H1 (cell line): ENCODE measurements at regions not wholly inside any gene's neighbourhood (a gene's known extent, or its start where the extent isn't known, plus 50 kb on each side); places are given as distances from the start of the nearest gene placed in this dataset.
A peak's percentile ranks its signal among the peaks of the same experiment; 100 is the strongest.

Experiments used
- CTCF ChIA-PET: fragments of 300-600 bp; sonication (Branson Sonifier 250); formaldehyde crosslinking; loops from one replicate; lab custom pipeline; 2021; ENCODE audit not compliant: partially characterized antibody; lab: Charles Lee
- POLR2A ChIA-PET: fragments of 300-600 bp; sonication (Branson Sonifier 250); formaldehyde crosslinking; loops from one replicate; lab custom pipeline; 2021; ENCODE audit warnings: inconsistent platforms; ENCODE audit not compliant: partially characterized antibody; lab: Charles Lee
- DNase-seq, 2 experiments: peaks; one replicate each; pipeline versions ENCODE4 v3.0.0 to v3.0.0-alpha.2; 2010 to 2022; ENCODE audit warnings: low spot score in 2 of 2, low read depth in 1 of 2, mixed read lengths in 1 of 2
- FAIRE-seq: peaks from 2 replicates; lab custom pipeline; 2011; peaks lifted over from hg19 to GRCh38; lab: Jason Lieb, UNC
- H2AFZ ChIP-seq: 2 replicates; pipeline ENCODE4 v1.8.1; 2012; ENCODE audit warnings: low read length, inconsistent platforms
- H2AK5ac ChIP-seq: 2 replicates; pipeline ENCODE4 v1.6.1; 2013; ENCODE audit warnings: low read depth, low read length
- H2BK120ac ChIP-seq: replicated peaks from 2 replicates; pipeline ENCODE3; 2013; ENCODE audit warnings: low read depth, low read length, inconsistent platforms
- H2BK12ac ChIP-seq: 2 replicates; pipeline ENCODE4 v1.6.1; 2013; ENCODE audit warnings: low read depth, low read length
- H2BK15ac ChIP-seq: 2 replicates; pipeline ENCODE4 v1.6.1; 2013; ENCODE audit warnings: low read length
- H2BK20ac ChIP-seq: 2 replicates; pipeline ENCODE4 v1.6.1; 2013; ENCODE audit warnings: low read length
- H2BK5ac ChIP-seq: 2 replicates; pipeline ENCODE4 v1.6.1; 2013; ENCODE audit warnings: low read depth, low read length
- H3K14ac ChIP-seq: 2 replicates; pipeline ENCODE4 v1.6.1; 2013; ENCODE audit warnings: inconsistent platforms; ENCODE audit not compliant: insufficient read length
- H3K18ac ChIP-seq: 2 replicates; pipeline ENCODE4 v1.6.1; 2013; ENCODE audit warnings: low read length; ENCODE audit errors: extremely low read depth
- H3K23ac ChIP-seq: 2 replicates; pipeline ENCODE4 v1.6.1; 2013; ENCODE audit warnings: inconsistent platforms; ENCODE audit not compliant: insufficient read length
- H3K23me2 ChIP-seq: 2 replicates; pipeline ENCODE4 v1.6.1; 2013; ENCODE audit warnings: low read depth, low read length
- H3K27ac ChIP-seq: 2 replicates; pipeline ENCODE4 v1.6.1; 2011; ENCODE audit warnings: low read depth, low read length, inconsistent platforms
- H3K27me3 ChIP-seq, 4 experiments: replicated peaks in 1 of 4; 1 replicate in 1 of 4; 2 replicates in 3 of 4; pipeline versions ENCODE4 v1.6.1 to v1.8.1; 2011 to 2013; ENCODE audit warnings: low read length in 3 of 4, mild to moderate bottlenecking in 3 of 4, inconsistent platforms in 2 of 4, mixed read lengths in 2 of 4, moderate library complexity in 1 of 4; ENCODE audit not compliant: control insufficient read depth in 3 of 4, insufficient read depth in 3 of 4; ENCODE audit errors: extremely low read depth in 1 of 4
- H3K36me3 ChIP-seq, 4 experiments: 2 replicates each; pipeline versions ENCODE4 v1.6.1 to v1.8.1; 2011 to 2013; ENCODE audit warnings: mild to moderate bottlenecking in 4 of 4, low read length in 3 of 4, moderate library complexity in 2 of 4, control low read depth in 1 of 4, inconsistent platforms in 1 of 4; ENCODE audit not compliant: insufficient read depth in 4 of 4, control insufficient read depth in 2 of 4
- H3K4ac ChIP-seq: replicated peaks from 2 replicates; pipeline ENCODE3; 2013; ENCODE audit warnings: low read length, low read depth, mixed read lengths, inconsistent platforms; ENCODE audit not compliant: insufficient read length
- H3K4me1 ChIP-seq, 4 experiments: replicated peaks in 1 of 4; 1 replicate in 1 of 4; 2 replicates in 3 of 4; pipeline versions ENCODE4 v1.6.1 to v1.8.1; 2011 to 2013; ENCODE audit warnings: low read length in 3 of 4, inconsistent platforms in 2 of 4, mixed read lengths in 1 of 4; ENCODE audit not compliant: insufficient read depth in 4 of 4, control insufficient read depth in 3 of 4
- H3K4me2 ChIP-seq, 2 experiments: 2 replicates each; pipeline versions ENCODE4 v1.6.1 to v1.8.1; 2011 to 2013; ENCODE audit warnings: low read depth in 2 of 2, low read length in 2 of 2, control low read depth in 1 of 2, inconsistent platforms in 1 of 2, mild to moderate bottlenecking in 1 of 2; ENCODE audit not compliant: insufficient read depth in 1 of 2
- H3K4me3 ChIP-seq, 4 experiments: fragments of 200-600, 300-600 bp in 1 of 4; sonication (generic), shearing (Covaris generic), sonication (Bioruptor Twin) in 1 of 4; 2 replicates each; pipeline versions ENCODE4 v1.5.1 to v1.8.1; 2011 to 2016; ENCODE audit warnings: low read length in 4 of 4, low read depth in 3 of 4, control low read depth in 2 of 4, inconsistent platforms in 2 of 4, mild to moderate bottlenecking in 2 of 4, mixed read lengths in 1 of 4, moderate library complexity in 1 of 4; ENCODE audit not compliant: insufficient read depth in 2 of 4; ENCODE audit errors: extremely low read depth in 1 of 4
- H3K56ac ChIP-seq: replicated peaks from 2 replicates; pipeline ENCODE3; 2013; ENCODE audit warnings: low read depth, mild to moderate bottlenecking, mixed read lengths, low read length, inconsistent platforms; ENCODE audit not compliant: insufficient read length
- H3K79me1 ChIP-seq: 2 replicates; pipeline ENCODE4 v1.6.1; 2013; ENCODE audit warnings: low read depth, low read length, control low read depth
- H3K79me2 ChIP-seq, 2 experiments: 2 replicates each; pipeline versions ENCODE4 v1.6.1 to v1.8.1; 2012 to 2013; ENCODE audit warnings: low read length in 2 of 2, mild to moderate bottlenecking in 2 of 2, inconsistent platforms in 1 of 2; ENCODE audit not compliant: insufficient read depth in 2 of 2, control insufficient read depth in 1 of 2
- H3K9ac ChIP-seq, 4 experiments: replicated peaks in 1 of 4; 1 replicate in 1 of 4; 2 replicates in 3 of 4; pipeline versions ENCODE4 v1.6.1 to v1.8.1; 2011 to 2013; ENCODE audit warnings: low read depth in 3 of 4, low read length in 3 of 4, control low read depth in 2 of 4, mild to moderate bottlenecking in 2 of 4, moderate library complexity in 2 of 4, inconsistent platforms in 1 of 4; ENCODE audit errors: extremely low read depth in 1 of 4
- H3K9me3 ChIP-seq, 2 experiments: 2 replicates each; pipeline versions ENCODE4 v1.6.1 to v1.8.1; 2012 to 2013; ENCODE audit warnings: mild to moderate bottlenecking in 2 of 2, moderate library complexity in 2 of 2, control low read depth in 1 of 2, inconsistent platforms in 1 of 2, low read depth in 1 of 2, low read length in 1 of 2, mixed read lengths in 1 of 2; ENCODE audit not compliant: insufficient read depth in 2 of 2
- H4K20me1 ChIP-seq, 2 experiments: replicated peaks in 1 of 2; 2 replicates each; pipeline versions ENCODE3 to v1.8.1; 2011 to 2013; ENCODE audit warnings: inconsistent platforms in 2 of 2, low read length in 2 of 2, mild to moderate bottlenecking in 1 of 2; ENCODE audit not compliant: insufficient read depth in 2 of 2, control insufficient read depth in 1 of 2
- H4K5ac ChIP-seq: 2 replicates; pipeline ENCODE4 v1.6.1; 2013; ENCODE audit warnings: low read length, low read depth, mixed read lengths, inconsistent platforms; ENCODE audit not compliant: insufficient read length
- H4K8ac ChIP-seq: 2 replicates; pipeline ENCODE4 v1.8.0; 2013; ENCODE audit warnings: mild to moderate bottlenecking, moderate library complexity, low read length, inconsistent platforms; ENCODE audit not compliant: insufficient read depth; ENCODE audit errors: extremely low read depth
- H4K91ac ChIP-seq: replicated peaks from 2 replicates; pipeline ENCODE3; 2013; ENCODE audit warnings: low read length, mixed read lengths, inconsistent platforms; ENCODE audit not compliant: insufficient read length
- FOSL1 ChIP-seq: IDR thresholded peaks from 2 replicates; pipeline ENCODE4 v1.6.1; 2011; ENCODE audit warnings: mild to moderate bottlenecking, low read depth, low read length, moderate library complexity; ENCODE audit not compliant: insufficient read depth
- GABPA ChIP-seq: IDR thresholded peaks from 2 replicates; pipeline ENCODE4 v1.6.1; 2011; ENCODE audit warnings: mild to moderate bottlenecking, low read length, moderate library complexity, borderline replicate concordance; ENCODE audit not compliant: insufficient read depth
- HDAC2 ChIP-seq, 2 experiments: fragments of 300-600 bp in 1 of 2; sonication (generic) in 1 of 2; IDR thresholded peaks; 2 replicates each; pipeline ENCODE4 v1.6.1; 2011 to 2012; ENCODE audit warnings: low read depth in 2 of 2, low read length in 2 of 2, mild to moderate bottlenecking in 2 of 2, moderate library complexity in 2 of 2, borderline replicate concordance in 1 of 2, inconsistent platforms in 1 of 2
- HDAC6 ChIP-seq: IDR thresholded peaks from one replicate; pipeline ENCODE4 v1.7.1; 2012; ENCODE audit warnings: low read depth, mild to moderate bottlenecking, inconsistent platforms, low read length, moderate library complexity
- JUN ChIP-seq: IDR thresholded peaks from 2 replicates; pipeline ENCODE4 v1.6.1; 2011; ENCODE audit warnings: low read depth, mild to moderate bottlenecking, improper control_type of control experiment, low read length
- RBBP5 ChIP-seq: IDR thresholded peaks from 2 replicates; pipeline ENCODE4 v1.7.1; 2012; ENCODE audit warnings: low read depth, mild to moderate bottlenecking, inconsistent platforms, low read length, moderate library complexity, borderline replicate concordance
- SIN3A ChIP-seq, 2 experiments: IDR thresholded peaks in 1 of 2; conservative IDR thresholded peaks in 1 of 2; 2 replicates each; pipeline ENCODE4 v1.6.1; 2011 to 2012; ENCODE audit warnings: low read length in 2 of 2, improper control_type of control experiment in 1 of 2, low read depth in 1 of 2, mild to moderate bottlenecking in 1 of 2
- TBP ChIP-seq: IDR thresholded peaks from 2 replicates; pipeline ENCODE4 v1.6.1; 2011; ENCODE audit warnings: low read depth, low read length, improper control_type of control experiment
- TCF12 ChIP-seq: IDR thresholded peaks from 2 replicates; pipeline ENCODE4 v1.6.1; 2011; ENCODE audit warnings: low read depth, mild to moderate bottlenecking, low read length
- WGBS, 2 experiments: shearing (Covaris generic) in 1 of 2; methylation state at CpG; one replicate each; pipeline versions ENCODE4 v1.1.6 to v1.1.7; 2013 to 2015; ENCODE audit warnings: low lambda C conversion rate in 2 of 2, mixed read lengths in 2 of 2, inconsistent platforms in 1 of 2, low coverage in 1 of 2, missing lambda C conversion rate in 1 of 2; ENCODE audit not compliant: insufficient replicate concordance in 2 of 2, insufficient coverage in 1 of 2, insufficient read length in 1 of 2; ENCODE audit errors: extremely low coverage in 1 of 2, missing lambda C conversion rate in 1 of 2; 5-methylcytosine and 5-hydroxymethylcytosine counted together
- TF ChIP-seq, protein P1 (sequence below): IDR thresholded peaks from 2 replicates; pipeline ENCODE4 v1.6.1; 2012; ENCODE audit warnings: inconsistent platforms
- TF ChIP-seq, protein P2 (sequence below): IDR thresholded peaks from 2 replicates; pipeline ENCODE4 v1.6.1; 2012; ENCODE audit warnings: inconsistent platforms

DNA sequence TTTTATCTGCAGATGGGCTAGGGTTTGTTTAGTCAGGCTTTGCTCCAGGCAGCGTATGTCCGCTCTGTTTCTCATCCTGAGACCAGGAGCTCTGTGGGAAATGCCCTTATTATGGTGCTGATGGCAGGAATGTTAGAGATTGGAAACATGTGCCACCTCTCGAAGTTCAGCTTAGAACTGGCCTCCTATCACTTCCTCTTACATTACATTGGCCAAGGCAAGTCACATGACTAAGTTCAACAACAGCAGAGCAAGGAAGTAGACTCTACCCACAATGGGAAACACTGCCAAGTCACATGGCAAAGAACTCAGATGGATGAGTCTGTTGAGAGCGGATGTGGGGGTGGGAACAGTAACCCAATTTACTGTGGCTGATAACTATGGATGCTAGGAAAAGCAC is 161.9 kb upstream of the WSCD2 start:
- ChIA-PET CTCF (interaction anchor here (0.8 to 3.9 kb wide), 6 partner anchors 19 to 103 kb away, joined by 3 to 21 read pairs (median 4); no protein-coding TSS in a partner anchor), POLR2A (no interaction called here)
- Histone ChIP-seq H4K20me1 (no peaks in the 10 kb centered on the region), H3K23me2 (no peaks in the 10 kb centered on the region), H3K79me1 (no peaks in the 10 kb centered on the region), H3K36me3 (no peaks in the 10 kb centered on the region), H3K27ac (no peak overlapping the region), H2BK12ac (no peak overlapping the region), H3K4me3 (no peak overlapping the region), H2BK120ac (no peak overlapping the region), H3K14ac (no peak overlapping the region), H3K9ac (no peak overlapping the region), H3K79me2 (no peaks in the 10 kb centered on the region), H4K8ac (no peak overlapping the region), H3K9me3 (no peaks in the 10 kb centered on the region), H3K4ac (no peak overlapping the region), H3K23ac (no peak overlapping the region), H3K56ac (no peak overlapping the region), H2BK15ac (no peak overlapping the region), H3K4me2 (no peak overlapping the region), H2AK5ac (no peak overlapping the region), H3K18ac (no peak overlapping the region), H2BK20ac (no peak overlapping the region), H2AFZ (peak overlapping the region; percentile 70; the same call in 1 of the 2 replicates), H3K27me3 (peaks cover 0 to 1% (median 0%) of the 10 kb centered on the region in 4 experiments; a peak in 1 of 7 replicates), H2BK5ac (no peak overlapping the region), H3K4me1 (no peaks in the 10 kb centered on the region), H4K91ac (no peak overlapping the region), H4K5ac (no peak overlapping the region)
- no peak for FAIRE-seq
- TF ChIP-seq TCF12 (no peak), TBP (no peak), RBBP5 (no peak), FOSL1 (no peak), JUN (no peak), HDAC6 (no peak), GABPA (no peak), HDAC2 (IDR thresholded peaks at IDR 0.05; ENCODE audit: borderline replicate concordance in 1 of 2, low read depth in 2 of 2, low read length in 2 of 2) (no peak), SIN3A (conservative IDR thresholded peaks at IDR 0.05 in 1 of 2, IDR thresholded peaks at IDR 0.05 in 1 of 2; ENCODE audit: low read depth in 1 of 2, low read length in 2 of 2) (no peak)
- TF ChIP-seq, protein P1, sequence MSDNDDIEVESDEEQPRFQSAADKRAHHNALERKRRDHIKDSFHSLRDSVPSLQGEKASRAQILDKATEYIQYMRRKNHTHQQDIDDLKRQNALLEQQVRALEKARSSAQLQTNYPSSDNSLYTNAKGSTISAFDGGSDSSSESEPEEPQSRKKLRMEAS = peak; percentile 54
- TF ChIP-seq, protein P2, sequence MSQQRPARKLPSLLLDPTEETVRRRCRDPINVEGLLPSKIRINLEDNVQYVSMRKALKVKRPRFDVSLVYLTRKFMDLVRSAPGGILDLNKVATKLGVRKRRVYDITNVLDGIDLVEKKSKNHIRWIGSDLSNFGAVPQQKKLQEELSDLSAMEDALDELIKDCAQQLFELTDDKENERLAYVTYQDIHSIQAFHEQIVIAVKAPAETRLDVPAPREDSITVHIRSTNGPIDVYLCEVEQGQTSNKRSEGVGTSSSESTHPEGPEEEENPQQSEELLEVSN = peak; percentile 61; the same call in 1 of the 2 replicates
- 90% methylated on average over 4 of the region's 4 CpGs; no CpG with 5 or more reads in 1 of the 2 experiments for WGBS, 2 experiments
- DNase-seq = no peak
